Activated CD8-positive, alpha-beta memory T cell treated with anti-CD3 and anti-CD28 coated beads, Interleukin-2, amount 50 U/mL, for 24 hours (primary cell): ENCODE measurements at regions not wholly inside any gene's neighbourhood (a gene's known extent, or its start where the extent isn't known, plus 50 kb on each side); places are given as distances from the start of the nearest gene placed in this dataset.

Experiments used
- DNase-seq: peaks from one replicate; pipeline ENCODE4 v3.0.0-alpha.2; 2020; ENCODE audit errors: extremely low read depth

- DNase-seq, result no peak
Observed at GRCh38 chr3:177673112-177673914, 476.0 kb upstream of the TBL1XR1 start.

DNA sequence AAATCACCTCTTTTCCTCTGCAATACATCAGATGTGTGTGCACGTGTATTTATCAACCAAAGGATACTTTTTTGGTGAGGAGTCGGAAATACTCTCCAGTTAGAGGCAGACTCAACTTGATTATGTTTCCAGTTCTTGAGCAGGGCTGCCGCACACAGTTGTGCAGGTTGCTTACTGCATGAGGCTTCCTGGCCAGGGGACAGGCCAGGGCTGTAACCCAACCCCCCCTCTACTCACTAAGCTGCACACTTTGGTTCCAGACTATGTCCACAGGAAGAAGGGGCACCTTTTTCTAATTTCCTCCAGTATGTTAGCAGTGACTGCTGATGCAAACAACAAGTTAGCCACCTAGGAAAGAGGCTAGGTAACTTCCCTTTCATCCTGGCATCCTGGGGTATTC is 476.9 kb upstream of the TBL1XR1 start:
- DNase-seq, result no peak

DNA sequence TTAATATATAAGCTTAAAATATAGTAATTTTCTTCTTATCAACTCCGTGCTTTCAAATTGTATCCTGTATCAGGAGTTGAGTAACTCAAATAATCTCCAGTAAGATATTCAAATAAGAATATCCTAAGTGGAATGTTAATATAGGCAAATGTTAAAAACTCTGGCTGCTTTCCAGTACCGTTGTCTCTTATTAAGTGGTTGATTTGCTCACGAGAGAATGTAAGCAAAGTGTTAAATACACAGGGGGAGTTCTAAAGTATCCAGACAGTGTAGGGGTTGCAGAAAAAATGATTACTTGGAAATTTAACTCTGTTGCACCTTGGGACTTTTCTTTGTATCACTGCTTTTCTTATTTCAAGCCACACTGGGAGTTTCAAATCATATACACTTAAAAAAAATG is 478.9 kb upstream of the TBL1XR1 start:
- no peak for DNase-seq

GRCh38 chr3:177676947-177677587 is 479.8 kb upstream of the TBL1XR1 start:
- DNase-seq, result no peak

- DNase-seq, result no peak
Observed at GRCh38 chr3:177679568-177680471, 482.5 kb upstream of the TBL1XR1 start.

- DNase-seq, result no peak
Observed at GRCh38 chr3:177680472-177680821, 483.2 kb upstream of the TBL1XR1 start.

DNA sequence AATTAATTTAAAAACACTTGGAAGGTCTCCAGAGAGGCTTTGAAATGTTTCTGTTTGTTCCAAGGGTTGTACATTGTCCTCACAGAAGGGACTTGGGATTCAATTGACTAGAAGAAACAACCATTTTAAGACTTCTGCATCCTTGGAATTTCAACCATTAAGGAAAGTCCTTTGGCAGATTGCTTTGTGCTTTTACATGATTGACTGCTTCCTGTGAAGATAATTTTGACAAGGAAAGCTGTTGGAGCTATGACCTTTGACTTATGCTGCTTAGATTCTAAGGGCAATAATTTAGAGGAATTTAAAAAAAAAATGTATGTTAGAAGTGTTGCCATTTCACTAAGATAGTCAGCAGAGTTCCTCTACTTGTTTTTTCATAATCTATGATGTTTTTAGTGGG is 483.9 kb upstream of the TBL1XR1 start:
- no peak for DNase-seq

DNA sequence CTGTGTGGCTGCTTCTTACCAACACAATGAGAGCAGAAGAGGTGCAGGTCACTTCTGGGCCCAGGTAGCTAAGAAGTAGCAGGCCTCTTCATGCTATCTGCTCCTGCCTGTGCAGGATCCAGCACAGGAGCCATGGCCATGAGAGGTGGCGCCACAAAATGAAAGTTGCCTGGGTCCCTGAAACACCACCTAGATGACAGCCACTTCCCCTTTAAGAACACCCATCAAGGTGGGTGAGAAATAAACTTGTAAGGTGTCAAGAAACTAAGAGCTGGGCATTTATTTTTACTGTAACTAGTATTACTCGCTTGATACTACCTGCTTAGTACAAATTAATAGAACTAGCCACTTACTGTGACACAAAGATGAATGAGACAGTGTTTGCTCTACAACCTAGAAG is 484.6 kb upstream of the TBL1XR1 start:
- no peak for DNase-seq

DNA sequence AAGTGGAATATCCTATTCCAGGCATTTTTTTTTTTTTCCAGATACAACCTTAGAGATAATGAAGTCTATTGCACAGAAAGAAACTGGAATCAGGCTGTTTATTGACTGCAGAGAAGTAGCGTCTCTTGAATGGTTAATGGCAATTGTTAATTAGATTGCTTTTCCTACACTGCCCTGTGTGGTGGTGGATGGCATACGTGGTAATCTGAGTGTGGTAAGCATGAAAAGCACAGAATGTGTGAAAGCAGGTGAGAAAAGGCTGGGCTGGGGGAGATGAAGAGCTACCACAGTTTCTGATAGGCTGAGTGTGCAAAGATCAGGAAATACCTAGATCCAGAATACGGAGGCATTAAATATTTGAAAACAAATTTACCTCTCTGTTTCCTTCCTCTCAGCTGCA is 486.3 kb upstream of the TBL1XR1 start:
- DNase-seq, result no peak

GRCh38 chr3:177686671-177687070 is 489.4 kb upstream of the TBL1XR1 start:
- DNase-seq, result no peak

DNA sequence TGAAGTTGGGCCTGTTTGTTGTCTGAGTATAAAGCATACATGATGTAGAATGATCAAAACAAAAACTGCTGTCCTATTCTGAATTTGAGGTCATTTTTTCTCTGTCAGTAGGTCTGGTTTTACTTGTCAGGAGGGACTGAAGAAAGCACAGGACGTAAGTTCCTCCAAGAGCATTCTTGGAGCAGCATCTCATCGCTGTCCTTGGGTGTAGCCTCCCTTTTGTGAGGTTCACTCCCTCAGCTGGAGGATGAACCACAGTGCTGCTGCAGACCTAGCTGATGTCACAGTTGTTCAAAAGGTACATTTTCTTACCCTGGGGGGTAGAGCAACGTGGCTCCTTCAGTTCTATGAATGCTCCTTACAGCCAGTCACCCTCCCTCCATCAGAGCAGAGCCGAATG is 490.0 kb upstream of the TBL1XR1 start:
- no peak for DNase-seq

DNA sequence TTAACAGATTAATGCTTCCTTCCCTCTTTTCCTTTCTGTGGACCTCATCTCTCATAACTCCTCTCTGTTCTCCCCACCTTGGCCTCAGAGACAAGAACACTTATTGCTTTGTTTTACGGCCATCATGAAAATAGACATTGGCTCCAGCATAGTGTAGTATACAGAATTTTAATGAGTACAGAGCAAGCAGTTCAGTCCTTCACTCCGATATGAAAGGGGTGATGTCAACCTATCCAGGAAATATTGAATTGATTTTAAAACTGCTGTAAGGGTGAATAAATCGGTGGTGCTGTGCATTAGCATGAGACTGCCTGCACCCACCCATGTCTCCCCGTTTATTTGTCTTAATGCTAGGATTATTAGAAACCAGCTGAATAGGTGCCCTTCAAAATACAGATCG is 490.9 kb upstream of the TBL1XR1 start:
- no peak for DNase-seq

DNA sequence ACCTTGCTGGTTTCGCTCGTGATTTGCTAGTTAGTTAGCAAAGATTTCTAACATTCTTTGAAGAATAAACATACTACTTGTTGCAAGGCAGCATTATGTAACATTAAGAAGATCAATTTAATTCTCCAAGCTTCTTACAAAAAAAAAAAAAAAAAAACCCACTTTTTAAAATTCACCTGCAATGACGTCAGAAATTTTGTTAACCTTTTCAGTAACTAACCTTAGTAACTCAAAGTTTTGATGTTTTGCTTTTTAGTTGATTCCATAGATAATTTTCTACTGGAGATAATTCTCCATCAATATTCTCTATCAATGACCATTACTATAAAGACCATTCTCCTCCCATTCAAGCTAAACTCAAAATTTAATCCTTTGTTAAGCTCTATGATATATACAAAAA is 491.8 kb upstream of the TBL1XR1 start:
- no peak for DNase-seq

GRCh38 chr3:177689869-177690268 is 492.6 kb upstream of the TBL1XR1 start:
- DNase-seq, result no peak

DNA sequence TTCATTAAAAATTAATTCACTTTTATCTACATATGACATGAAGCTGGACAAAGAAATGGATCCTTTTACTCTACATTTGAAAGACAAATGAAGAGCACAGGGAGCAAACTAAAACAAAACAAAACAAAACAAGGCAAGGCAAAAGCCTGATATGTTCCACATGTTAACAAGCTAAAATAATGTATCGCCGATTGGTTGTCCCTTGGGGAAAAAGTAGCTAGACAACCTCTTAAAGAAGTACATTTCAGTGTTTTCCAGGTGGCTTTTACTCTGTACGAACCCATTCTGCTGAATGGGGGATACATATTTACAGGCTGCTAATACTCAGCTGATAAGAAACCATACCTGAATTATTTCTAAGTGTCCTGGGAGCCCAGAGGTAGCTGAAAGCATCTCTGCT is 493.0 kb upstream of the TBL1XR1 start:
- no peak for DNase-seq

GRCh38 chr3:177692304-177692975 is 495.2 kb upstream of the TBL1XR1 start:
- DNase-seq, result no peak

DNA sequence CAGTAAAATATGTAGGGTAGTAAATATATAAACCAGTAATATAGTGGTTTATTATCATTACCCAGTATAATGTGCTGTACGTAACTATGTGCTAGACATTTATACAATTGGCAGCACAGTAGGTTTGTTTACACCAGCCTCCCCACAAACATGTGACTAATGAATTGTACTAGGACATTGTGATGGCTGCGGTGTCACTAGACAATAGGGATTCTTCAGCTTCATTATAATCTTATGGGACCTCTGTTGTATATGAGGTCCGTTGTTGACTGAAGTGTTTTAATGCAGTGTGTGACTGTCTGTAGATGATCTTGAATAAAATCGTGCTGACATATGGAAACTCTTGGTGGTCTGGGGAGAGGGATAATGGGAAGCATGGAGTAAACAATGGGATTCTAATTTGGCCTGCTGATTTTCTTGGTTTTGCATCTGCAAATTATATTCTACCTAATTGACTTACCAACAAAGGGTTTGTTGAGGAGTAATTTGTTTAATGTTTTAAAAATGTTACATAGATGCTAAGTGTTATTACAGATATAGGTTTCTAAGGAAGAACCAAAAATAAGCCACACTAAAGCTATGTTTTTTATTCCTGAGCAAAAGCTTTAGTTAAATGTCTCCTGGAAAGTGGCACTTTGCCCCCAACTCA is 496.5 kb upstream of the TBL1XR1 start:
- DNase-seq, result no peak

DNA sequence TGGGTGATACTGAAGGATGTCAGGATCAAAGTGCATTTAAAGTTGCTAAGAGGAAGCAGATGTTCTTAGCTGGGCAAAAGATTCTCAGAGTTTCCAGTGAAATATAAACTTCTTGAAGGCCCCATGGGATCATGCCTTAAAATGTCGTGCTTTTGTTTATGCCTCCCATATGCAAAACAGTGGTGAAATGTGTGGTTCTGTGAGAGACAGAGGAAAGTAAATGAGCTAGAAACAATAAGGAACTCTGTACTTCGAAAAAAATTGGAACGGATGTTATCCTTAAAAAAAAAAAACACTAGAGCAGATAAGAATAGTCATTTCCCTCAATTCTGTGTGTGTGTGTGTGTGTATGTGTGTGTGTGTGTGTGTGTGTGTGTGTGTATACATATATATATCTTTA is 497.0 kb upstream of the TBL1XR1 start:
- DNase-seq, result no peak

DNA sequence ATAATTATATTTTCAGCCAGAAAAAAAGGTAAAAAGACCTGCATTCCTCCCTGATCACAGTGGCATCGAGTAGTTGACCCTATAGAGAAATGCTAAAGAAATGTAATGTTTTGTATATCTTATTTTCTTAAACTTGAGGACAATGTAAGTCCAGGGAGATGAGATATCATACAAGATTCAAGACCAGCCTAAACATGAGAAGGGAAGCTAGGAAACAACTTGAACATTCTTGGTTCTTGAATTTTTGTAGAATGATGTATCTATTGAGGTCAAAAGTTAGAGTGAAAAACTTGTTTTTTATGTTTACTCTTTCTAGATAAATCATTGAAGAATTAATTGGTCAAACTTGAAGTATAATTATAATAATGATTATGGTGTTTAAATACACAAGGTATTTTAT is 497.7 kb upstream of the TBL1XR1 start:
- no peak for DNase-seq

DNA sequence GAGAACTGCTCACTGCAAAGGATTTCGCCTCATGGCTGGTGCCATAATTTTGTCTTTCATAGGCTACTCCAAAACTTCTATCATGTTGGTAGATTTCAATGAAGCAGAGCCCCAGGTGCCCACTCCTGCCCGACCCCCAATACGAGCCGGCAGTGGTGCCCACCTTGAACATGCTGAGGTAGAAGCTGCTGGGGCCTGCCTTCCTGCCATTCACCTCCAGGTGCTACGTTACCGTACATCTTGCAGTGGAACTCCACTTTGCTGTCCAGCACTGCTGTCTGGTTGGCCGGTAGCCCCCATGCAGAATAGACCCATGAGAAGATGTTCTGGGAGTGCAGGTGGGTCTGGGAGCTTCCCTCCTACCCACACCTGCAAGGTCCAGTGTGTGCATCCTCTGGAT is 502.8 kb upstream of the TBL1XR1 start:
- no peak for DNase-seq

- no peak for DNase-seq
Observed at GRCh38 chr3:177703788-177704187, 506.5 kb upstream of the TBL1XR1 start.
